GM18507 (cell line): ENCODE measurements at regions not wholly inside any gene's neighbourhood (a gene's known extent, or its start where the extent isn't known, plus 50 kb on each side); places are given as distances from the start of the nearest gene placed in this dataset.
"Not testable (repeated sequence)": the region's sequence is repeated elsewhere in the genome, so short reads cannot be mapped to it uniquely, and the experiment has no call there.

ENCODE experiments used
- DNase-seq: peaks from one replicate; pipeline ENCODE4 v3.0.0; 2011; ENCODE audit warnings: low read depth; ENCODE audit not compliant: insufficient read length; ENCODE audit errors: extremely low spot score
- FAIRE-seq: peaks from 2 replicates; lab custom pipeline; 2011; peaks lifted over from hg19 to GRCh38; lab: Jason Lieb, UNC

DNA sequence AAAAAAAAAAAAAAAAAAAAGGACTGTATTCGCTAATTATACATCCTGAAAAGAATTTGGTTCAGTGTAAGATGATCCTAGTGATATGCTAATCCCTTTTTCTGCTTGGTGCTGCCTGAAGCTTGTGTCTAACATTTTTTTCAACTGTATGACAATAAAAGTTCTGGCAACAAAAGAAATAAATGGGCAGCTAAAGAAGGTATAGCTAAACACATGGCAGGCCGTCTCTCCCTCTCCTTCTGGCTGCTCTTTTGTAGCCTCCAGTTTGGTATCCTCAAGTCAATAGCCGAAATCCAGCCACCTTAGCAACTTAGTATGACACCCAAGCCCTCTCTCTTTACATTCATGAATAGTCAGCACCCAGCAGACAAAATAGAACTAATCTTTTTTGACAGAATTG lies 198.3 kb upstream of the OTX2 start:
- no peak for DNase-seq
- no peak for FAIRE-seq

GRCh38 chr14:56998728-56999127 lies 188.4 kb upstream of the OTX2 start:
- DNase-seq: no peak
- no peak for FAIRE-seq

DNA sequence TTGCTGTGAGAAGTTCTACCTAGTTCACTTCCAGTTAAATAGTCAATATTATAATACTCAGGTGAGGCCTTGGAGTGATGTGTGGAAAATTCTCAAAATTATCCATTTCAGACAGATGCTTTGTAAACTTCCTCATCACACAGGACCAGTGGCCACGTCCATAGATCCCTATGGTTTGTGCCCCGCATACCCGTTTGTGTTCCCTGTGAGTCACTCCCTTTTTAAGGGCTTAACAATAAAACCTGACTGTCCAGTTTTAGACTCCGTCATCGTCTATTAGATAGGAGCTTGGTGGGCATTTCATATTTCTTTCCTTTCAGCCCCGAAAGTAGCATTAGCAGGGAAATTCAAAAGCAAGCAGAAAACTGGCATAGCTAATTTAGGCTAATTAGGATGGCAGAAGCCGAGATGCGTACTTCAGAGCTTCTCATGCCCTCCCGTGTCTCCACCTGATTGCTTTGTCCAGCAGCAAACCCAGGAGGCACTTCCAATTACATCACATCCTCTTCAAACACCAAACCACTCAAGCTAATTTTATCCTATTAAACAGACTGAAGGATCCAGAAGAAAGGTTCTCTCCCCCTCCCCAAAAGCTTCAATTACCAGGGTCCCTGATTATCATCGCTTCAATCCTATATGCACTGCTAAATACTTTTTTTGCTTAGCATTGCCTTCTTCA lies 186.6 kb upstream of the OTX2 start:
- FAIRE-seq (no peak), DNase-seq (no peak)

DNA sequence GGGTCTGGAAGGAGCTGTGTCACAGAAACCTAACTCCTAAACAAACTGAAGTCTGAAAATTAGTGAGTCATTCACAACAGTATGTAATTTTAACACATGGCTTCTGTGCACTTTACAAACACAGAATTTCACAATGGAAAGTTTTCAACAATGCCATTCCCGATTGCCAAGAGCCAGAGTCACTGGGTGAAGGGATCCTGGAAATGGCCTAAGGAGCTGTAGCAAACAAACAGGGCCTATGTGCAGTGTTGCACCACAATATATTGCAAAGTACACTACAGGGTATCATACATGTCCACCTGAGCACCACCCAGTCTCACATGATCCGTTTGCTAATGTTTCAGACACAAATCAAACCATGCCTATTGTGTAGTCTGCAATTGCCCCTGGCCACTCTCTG lies 184.7 kb upstream of the OTX2 start:
- DNase-seq (no peak), FAIRE-seq (no peak)

DNA sequence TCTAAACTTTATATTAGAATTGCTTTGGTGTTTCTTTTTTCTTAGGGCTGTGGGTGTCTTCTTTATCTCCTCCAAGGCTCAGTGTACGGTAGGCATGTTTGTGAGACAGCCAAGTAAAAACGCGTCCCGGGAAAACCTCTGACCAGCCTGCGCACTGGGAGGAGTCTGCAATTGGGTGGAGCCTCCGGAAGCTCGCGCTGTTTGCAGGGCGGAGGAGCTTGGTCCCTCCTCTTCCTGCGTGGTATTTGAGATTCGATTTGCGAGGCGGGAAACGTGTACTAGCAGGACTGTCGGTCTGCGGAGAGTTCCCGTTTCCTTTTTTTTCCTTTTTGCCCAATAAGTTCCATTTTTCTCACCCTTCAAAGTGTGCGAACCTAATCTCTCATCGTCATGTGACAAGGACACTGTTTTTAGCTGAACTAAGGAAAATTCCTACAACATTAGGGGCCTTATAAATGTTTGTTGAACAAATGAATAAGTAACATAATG lies 182.1 kb upstream of the OTX2 start:
- DNase-seq: no peak
- no peak for FAIRE-seq

GRCh38 chr14:56990991-56991627 lies 180.8 kb upstream of the OTX2 start:
- not testable (repeated sequence) for FAIRE-seq, DNase-seq

DNA sequence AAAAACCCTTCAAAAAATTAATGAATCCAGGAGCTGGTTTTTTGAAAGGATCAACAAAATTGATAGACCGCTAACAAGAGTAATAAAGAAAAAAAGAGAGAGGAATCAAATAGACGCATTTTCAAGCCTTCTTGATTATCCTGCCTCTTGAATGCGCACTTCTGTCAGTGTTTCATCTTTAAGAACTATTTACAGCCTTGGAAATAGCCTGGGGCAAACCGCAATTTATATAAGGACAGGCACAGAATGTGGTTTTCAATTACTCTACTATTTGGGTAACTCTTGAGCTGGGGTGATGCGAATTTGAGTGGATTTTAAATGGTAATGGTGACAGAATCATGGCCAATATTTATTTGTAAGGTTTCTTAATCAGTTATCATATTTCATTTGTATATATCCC lies 179.1 kb upstream of the OTX2 start:
- FAIRE-seq: no peak

DNA sequence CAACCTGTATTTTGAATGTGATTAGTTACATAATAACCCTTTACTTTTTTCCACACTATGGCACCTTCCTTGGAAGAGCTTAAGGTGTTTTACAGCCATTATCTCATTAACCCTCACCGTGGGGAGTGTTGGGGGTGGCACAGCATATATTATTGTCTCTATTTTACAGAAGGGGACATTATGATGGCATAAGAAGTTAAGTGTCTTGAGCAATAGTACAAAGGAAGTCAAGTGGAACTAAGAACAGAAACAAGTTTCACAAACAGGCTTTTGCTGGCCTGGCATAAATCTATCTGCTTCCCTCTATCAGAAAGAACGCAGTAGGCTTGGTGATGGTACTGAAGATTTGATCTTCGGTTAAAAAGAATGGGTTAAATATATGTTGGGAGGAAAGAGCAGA lies 169.7 kb upstream of the OTX2 start:
- no peak for FAIRE-seq

More for the DNA sequence above, 179.1 kb upstream of the OTX2 start:
- no peak for DNase-seq

DNA sequence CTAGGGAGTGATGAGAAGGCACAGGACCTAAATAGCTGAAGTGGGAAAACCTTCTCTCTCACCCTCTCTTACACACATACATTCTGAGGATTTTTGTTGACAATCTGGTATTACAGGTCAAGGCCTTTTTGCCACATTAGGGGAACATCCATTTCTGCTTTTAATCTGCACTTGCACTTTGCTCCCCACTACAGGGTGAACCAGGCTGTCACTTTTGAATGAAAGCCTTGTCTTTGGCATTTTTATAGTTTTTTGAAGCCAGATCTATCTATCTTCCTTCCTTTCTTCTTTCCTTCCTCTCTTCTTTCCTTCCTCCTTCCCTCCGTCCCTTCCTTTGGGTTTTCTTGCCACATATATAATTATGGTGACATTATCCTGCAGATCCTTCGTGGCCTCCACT lies 165.9 kb upstream of the OTX2 start:
- DNase-seq (no peak), FAIRE-seq (no peak)

More for the DNA sequence above, 169.7 kb upstream of the OTX2 start:
- DNase-seq: no peak

GRCh38 chr14:56975521-56975920 lies 165.2 kb upstream of the OTX2 start:
- DNase-seq: no peak
- no peak for FAIRE-seq

DNA sequence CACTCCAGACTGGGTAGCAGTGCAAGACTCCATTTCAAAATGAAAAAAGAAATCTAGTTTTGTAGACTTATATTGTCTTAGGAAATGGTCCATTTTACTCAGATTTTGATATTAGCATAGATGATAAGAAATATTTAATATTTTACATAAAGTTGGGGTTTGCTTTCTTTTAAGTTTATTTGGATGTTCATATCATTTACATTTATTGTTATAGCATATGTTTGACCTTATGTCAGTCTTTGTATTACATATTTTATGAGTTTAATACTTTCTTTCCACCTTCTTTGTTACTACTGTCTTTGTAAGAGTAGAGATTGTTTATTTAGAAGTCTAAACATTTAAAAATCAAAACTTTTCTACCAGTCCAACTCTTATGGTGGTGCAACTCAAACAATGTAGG lies 162.7 kb upstream of the OTX2 start:
- FAIRE-seq (no peak), DNase-seq (no peak)

- no peak for DNase-seq
- no peak for FAIRE-seq
Measured at GRCh38 chr14:56964895-56965294, 154.6 kb upstream of the OTX2 start.

DNA sequence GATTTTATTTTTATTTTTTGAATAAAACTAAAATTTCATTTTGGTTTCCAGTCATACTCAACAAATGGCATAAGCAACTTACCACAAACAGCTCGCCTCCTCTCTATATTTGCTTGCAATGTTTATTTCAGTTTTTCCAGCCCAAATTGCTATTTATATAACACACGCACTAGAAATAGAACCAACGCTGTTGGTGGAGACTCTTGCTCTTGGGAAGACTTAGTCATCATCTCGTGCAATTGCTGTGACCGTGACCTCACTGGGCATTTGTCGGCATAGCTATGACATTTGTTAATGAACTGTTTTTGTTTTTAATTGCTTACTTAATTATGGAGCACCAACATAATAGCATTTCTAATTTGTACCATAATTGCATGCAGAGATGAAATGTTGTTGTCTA lies 153.1 kb upstream of the OTX2 start:
- FAIRE-seq: no peak
- no peak for DNase-seq

- FAIRE-seq: no peak
Measured at GRCh38 chr14:56962444-56963080, 152.3 kb upstream of the OTX2 start.

GRCh38 chr14:56959869-56960268 lies 149.6 kb upstream of the OTX2 start:
- FAIRE-seq (no peak), DNase-seq (no peak)

More at GRCh38 chr14:56962444-56963080, 152.3 kb upstream of the OTX2 start:
- DNase-seq: no peak

- DNase-seq: no peak
- no peak for FAIRE-seq
Measured at GRCh38 chr14:56959121-56959520, 148.8 kb upstream of the OTX2 start.

- no peak for FAIRE-seq
- DNase-seq: no peak
Measured at GRCh38 chr14:56956182-56956581, 145.9 kb upstream of the OTX2 start.

GRCh38 chr14:56955745-56956144 lies 145.5 kb upstream of the OTX2 start:
- DNase-seq (no peak), FAIRE-seq (no peak)

GRCh38 chr14:56953884-56954283 lies 143.6 kb upstream of the OTX2 start:
- DNase-seq (no peak), FAIRE-seq (no peak)

- DNase-seq (no peak), FAIRE-seq (no peak)
Measured at GRCh38 chr14:56952766-56953473, 142.6 kb upstream of the OTX2 start.
